K562 (cell line): ENCODE measurements at regions not wholly inside any gene's neighbourhood (a gene's known extent, or its start where the extent isn't known, plus 50 kb on each side); places are given as distances from the start of the nearest gene placed in this dataset.

Experiments
- ATAC-seq: fragments of 200-7000 bp; cut with Tn5 transposase; 3 replicates; pipeline ENCODE4 v1.9.1; 2020; ENCODE audit warnings: moderate library complexity
- BruUV-seq: library from RNA; stranded (reverse); fragments of 400-500 nt; replicated peaks from 2 replicates; lab custom pipeline; 2021; lab: Mats Ljungman, UMichigan
- CTCF ChIA-PET: fragments of 300-600 bp; formaldehyde crosslinking; extraction: SDS; loops from one replicate; lab custom pipeline; 2021; ENCODE audit warnings: low intra/inter-chr PET ratio; lab: Yijun Ruan, JAX
- POLR2A ChIA-PET: fragments of 300-600, 350-650 bp; sonication (Branson Sonifier 250); formaldehyde crosslinking; extraction: SDS; loops from one replicate; lab custom pipeline; 2021; ENCODE audit warnings: antibody characterized with exemption, inconsistent platforms; lab: Yijun Ruan, JAX
- DNase-seq, 4 experiments: peaks; one replicate each; pipeline versions ENCODE4 v3.0.0 to v3.0.0-alpha.2; 2011 to 2018; ENCODE audit warnings: low spot score in 3 of 4, mixed read lengths in 3 of 4; ENCODE audit errors: extremely low read depth in 1 of 4
- FAIRE-seq: peaks from 2 replicates; lab custom pipeline; 2011; peaks lifted over from hg19 to GRCh38; lab: Jason Lieb, UNC
- H2AFZ ChIP-seq: 2 replicates; pipeline ENCODE4 v1.6.0; 2011; ENCODE audit warnings: low read depth, low read length, control low read depth, inconsistent platforms
- H3K27ac ChIP-seq: fragments of 200-600 bp; 3 replicates; pipeline ENCODE4 v1.8.0; 2011; ENCODE audit warnings: low read depth, mild to moderate bottlenecking, control low read depth, inconsistent platforms, low read length, moderate library complexity, mixed read lengths; ENCODE audit errors: extremely low read depth
- H3K27me3 ChIP-seq, 2 experiments: fragments of 300-600 bp in 1 of 2; 2 replicates in 1 of 2; 3 replicates in 1 of 2; pipeline versions ENCODE4 v1.6.0 to v1.8.0; 2011; ENCODE audit warnings: inconsistent platforms in 2 of 2, low read length in 2 of 2, mild to moderate bottlenecking in 1 of 2, mixed read lengths in 1 of 2, moderate library complexity in 1 of 2; ENCODE audit not compliant: control insufficient read depth in 2 of 2, insufficient read depth in 2 of 2
- H3K36me3 ChIP-seq: fragments of 300-600 bp; 3 replicates; pipeline ENCODE4 v1.8.0; 2011; ENCODE audit warnings: mild to moderate bottlenecking, low read length, inconsistent platforms; ENCODE audit not compliant: control insufficient read depth, insufficient read depth
- H3K4me1 ChIP-seq, 2 experiments: fragments of 200-600 bp in 1 of 2; replicated peaks in 1 of 2; 2 replicates in 1 of 2; 3 replicates in 1 of 2; pipeline versions ENCODE4 v1.5.1 to v1.8.0; 2011; ENCODE audit warnings: inconsistent platforms in 2 of 2, low read length in 2 of 2, mild to moderate bottlenecking in 1 of 2, mixed read lengths in 1 of 2, moderate library complexity in 1 of 2; ENCODE audit not compliant: control insufficient read depth in 2 of 2, insufficient read depth in 2 of 2
- H3K4me2 ChIP-seq: 2 replicates; pipeline ENCODE4 v1.6.1; 2011; ENCODE audit warnings: low read length, control low read depth, inconsistent platforms, mixed read lengths; ENCODE audit not compliant: insufficient read depth
- H3K4me3 ChIP-seq: fragments of 200-600 bp; sonication (generic), shearing (Covaris generic); 2 replicates; pipeline ENCODE4 v1.5.1; 2016; ENCODE audit warnings: control low read depth, inconsistent platforms
- H3K79me2 ChIP-seq: fragments of 200-600 bp; 3 replicates; pipeline ENCODE4 v1.8.0; 2011; ENCODE audit warnings: low read length, inconsistent platforms; ENCODE audit not compliant: control insufficient read depth, insufficient read depth
- H3K9ac ChIP-seq, 2 experiments: 2 replicates each; pipeline versions ENCODE4 v1.6.0 to v1.6.1; 2011; ENCODE audit warnings: low read depth in 2 of 2, low read length in 2 of 2, control low read depth in 1 of 2, inconsistent platforms in 1 of 2, mild to moderate bottlenecking in 1 of 2, mixed read lengths in 1 of 2; ENCODE audit not compliant: insufficient read depth in 1 of 2
- H3K9me1 ChIP-seq: one replicate; pipeline ENCODE4 v1.6.0; 2011; ENCODE audit warnings: inconsistent platforms, mild to moderate bottlenecking, low read length, moderate library complexity; ENCODE audit not compliant: control insufficient read depth, insufficient read depth
- H3K9me3 ChIP-seq: replicated peaks from 2 replicates; pipeline ENCODE4 v1.5.1; 2011; ENCODE audit warnings: low read depth, low read length, inconsistent platforms; ENCODE audit not compliant: control insufficient read depth, insufficient read depth
- H4K20me1 ChIP-seq: replicated peaks from 2 replicates; pipeline ENCODE4 v1.6.1; 2011; ENCODE audit warnings: low read length, inconsistent platforms, mixed read lengths; ENCODE audit not compliant: control insufficient read depth, insufficient read depth
- BCOR ChIP-seq: fragments of 450-650 bp; IDR thresholded peaks from 2 replicates; pipeline ENCODE4 v1.6.1; 2016
- DNMT1 ChIP-seq: fragments of 450-650 bp; IDR thresholded peaks from 2 replicates; pipeline ENCODE4 v1.6.1; 2016; ENCODE audit warnings: antibody characterized with exemption, mild to moderate bottlenecking
- NFE2 ChIP-seq: IDR thresholded peaks from 2 replicates; pipeline ENCODE4 v1.6.1; 2014; ENCODE audit warnings: antibody characterized with exemption, low read depth
- NR2F6 ChIP-seq: fragments of 450-650 bp; formaldehyde crosslinking; IDR thresholded peaks from 2 replicates; pipeline ENCODE4 v1.4.0; 2020; ENCODE audit warnings: mild to moderate bottlenecking
- POLR2G ChIP-seq: fragments of 200-400 bp; formaldehyde crosslinking; IDR thresholded peaks from 2 replicates; pipeline ENCODE4 v1.6.1; 2017; ENCODE audit warnings: low read depth, mild to moderate bottlenecking, antibody characterized with exemption, low read length, moderate library complexity
- U2AF2 ChIP-seq: fragments of 200-400 bp; formaldehyde crosslinking; optimal IDR thresholded peaks from 2 replicates; pipeline ENCODE3; 2017; ENCODE audit warnings: low read depth, mild to moderate bottlenecking, low read length
- USF2 ChIP-seq: sonication (generic); formaldehyde crosslinking; IDR thresholded peaks from 2 replicates; pipeline ENCODE4 v1.5.0; 2020; ENCODE audit warnings: missing genetic modification reagents
- ZC3H4 ChIP-seq: sonication (generic); formaldehyde crosslinking; IDR thresholded peaks from 2 replicates; pipeline ENCODE4 v1.9.0; 2021; ENCODE audit warnings: missing genetic modification reagents, borderline replicate concordance
- ZNF407 ChIP-seq: fragments of 450-650 bp; IDR thresholded peaks from 2 replicates; pipeline ENCODE4 v1.6.1; 2016; ENCODE audit warnings: low read depth
- ZNF583 ChIP-seq: fragments of 250-450 bp; sonication (Bioruptor Pico); IDR thresholded peaks from 2 replicates; pipeline ENCODE4 v1.4.0; 2020
- WGBS: fragments of 100-300 bp; shearing (Covaris generic); methylation state at CpG from one replicate; pipeline ENCODE4 v1.1.6; 2016; ENCODE audit warnings: low coverage, mixed read lengths; ENCODE audit not compliant: insufficient coverage; ENCODE audit errors: missing lambda C conversion rate; 5-methylcytosine and 5-hydroxymethylcytosine counted together
- in situ Hi-C: fragments of 300-500 bp; cut with MboI; formaldehyde crosslinking; loops from 4 replicates; pipeline ENCODE4 v1.15.0; 2018; ENCODE audit warnings: inconsistent platforms, mixed read lengths
- intact Hi-C: fragments of 100-400 bp; cut with micrococcal nuclease; formaldehyde crosslinking; loops from 2 replicates; pipeline ENCODE4 v1.14.2; 2022
- TF ChIP-seq, protein P1 (sequence below), 2 experiments: fragments of 450-650 bp in 1 of 2; IDR thresholded peaks; 2 replicates each; pipeline ENCODE4 v1.6.1; 2011 to 2017; ENCODE audit warnings: low read depth in 2 of 2, antibody characterized with exemption in 1 of 2, borderline replicate concordance in 1 of 2, low read length in 1 of 2, mild to moderate bottlenecking in 1 of 2, mixed read lengths in 1 of 2; ENCODE audit not compliant: control insufficient read depth in 1 of 2

GRCh38 chr4:90024519-90024918, 102.7 kb upstream of the CCSER1 start (continued):
- TF ChIP-seq, protein P1, sequence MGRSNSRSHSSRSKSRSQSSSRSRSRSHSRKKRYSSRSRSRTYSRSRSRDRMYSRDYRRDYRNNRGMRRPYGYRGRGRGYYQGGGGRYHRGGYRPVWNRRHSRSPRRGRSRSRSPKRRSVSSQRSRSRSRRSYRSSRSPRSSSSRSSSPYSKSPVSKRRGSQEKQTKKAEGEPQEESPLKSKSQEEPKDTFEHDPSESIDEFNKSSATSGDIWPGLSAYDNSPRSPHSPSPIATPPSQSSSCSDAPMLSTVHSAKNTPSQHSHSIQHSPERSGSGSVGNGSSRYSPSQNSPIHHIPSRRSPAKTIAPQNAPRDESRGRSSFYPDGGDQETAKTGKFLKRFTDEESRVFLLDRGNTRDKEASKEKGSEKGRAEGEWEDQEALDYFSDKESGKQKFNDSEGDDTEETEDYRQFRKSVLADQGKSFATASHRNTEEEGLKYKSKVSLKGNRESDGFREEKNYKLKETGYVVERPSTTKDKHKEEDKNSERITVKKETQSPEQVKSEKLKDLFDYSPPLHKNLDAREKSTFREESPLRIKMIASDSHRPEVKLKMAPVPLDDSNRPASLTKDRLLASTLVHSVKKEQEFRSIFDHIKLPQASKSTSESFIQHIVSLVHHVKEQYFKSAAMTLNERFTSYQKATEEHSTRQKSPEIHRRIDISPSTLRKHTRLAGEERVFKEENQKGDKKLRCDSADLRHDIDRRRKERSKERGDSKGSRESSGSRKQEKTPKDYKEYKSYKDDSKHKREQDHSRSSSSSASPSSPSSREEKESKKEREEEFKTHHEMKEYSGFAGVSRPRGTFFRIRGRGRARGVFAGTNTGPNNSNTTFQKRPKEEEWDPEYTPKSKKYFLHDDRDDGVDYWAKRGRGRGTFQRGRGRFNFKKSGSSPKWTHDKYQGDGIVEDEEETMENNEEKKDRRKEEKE (IDR thresholded peaks at IDR 0.05; ENCODE audit: borderline replicate concordance in 1 of 2, control insufficient read depth in 1 of 2, low read depth in 2 of 2, low read length in 1 of 2) = no peak
- TF ChIP-seq NR2F6 = no peak
- TF ChIP-seq POLR2G = no peak
- no peak for TF ChIP-seq ZC3H4 (CRISPR knock-in tag)
- TF ChIP-seq, all 486 proteins: peak for 0

GRCh38 chr4:90025248-90025647, 101.9 kb upstream of the CCSER1 start:
- no peak overlapping the region for H2AFZ ChIP-seq
- POLR2A ChIA-PET = no interaction called here
- no peak overlapping the region for H3K9ac ChIP-seq
- H3K36me3 ChIP-seq = no peaks in the 10 kb centered on the region
- no peak overlapping the region for H3K4me3 ChIP-seq
- 0% methylated on average over 1 of the region's 1 CpG for WGBS
- BruUV-seq = no TSS peak
- DNase-seq = no peak
- H3K4me1 ChIP-seq = no peaks in the 10 kb centered on the region
- no peaks in the 10 kb centered on the region for H4K20me1 ChIP-seq
- H3K4me2 ChIP-seq = no peak overlapping the region
- H3K9me1 ChIP-seq = no peaks in the 10 kb centered on the region
- no peaks in the 10 kb centered on the region for H3K27me3 ChIP-seq
- intact Hi-C loops (no loop called here), in situ Hi-C loops (no loop called here)
- H3K27ac ChIP-seq = no peak overlapping the region
- no peaks in the 10 kb centered on the region for H3K9me3 ChIP-seq
- CTCF ChIA-PET = no interaction called here
- FAIRE-seq = no peak
- H3K79me2 ChIP-seq = no peaks in the 10 kb centered on the region
- no peak for ATAC-seq
- TF ChIP-seq USF2 (CRISPR knock-in tag) (no peak), NFE2 (no peak), ZNF583 (CRISPR knock-in tag) (no peak), BCOR (no peak), DNMT1 (no peak), ZNF407 (no peak), U2AF2 (no peak)
